ENCODE measurements at regions not wholly inside any gene's neighbourhood (a gene's known extent, or its start where the extent isn't known, plus 50 kb on each side); places are given as distances from the start of the nearest gene placed in this dataset.

- TF ChIP-seq POLR2A (IDR thresholded peaks at IDR 0.05; ENCODE audit: extremely low read depth, insufficient read length) (no peak), CTCF (IDR thresholded peaks at IDR 0.05; ENCODE audit: low read depth, low read length) (no peak), MAX (IDR thresholded peaks at IDR 0.05; ENCODE audit: low read depth, low read length) (no peak)
These were observed 145.7 kb upstream of the MEIS2 start for GRCh38 chr15:37246065-37246464.

Measured in NB4 (cell line).